Stimulated activated CD4-positive, alpha-beta T cell treated with anti-CD3 and anti-CD28 coated beads, Interleukin-15, amount 100 ng/mL, for 1 hour (primary cell): ENCODE measurements at regions not wholly inside any gene's neighbourhood (a gene's known extent, or its start where the extent isn't known, plus 50 kb on each side); places are given as distances from the start of the nearest gene placed in this dataset.

Experiments used
- DNase-seq, 2 donors: peaks; one replicate each; pipeline ENCODE4 v3.0.0-alpha.2; 2020; ENCODE audit warnings: low read depth in 1 of 2, low spot score in 1 of 2

- no peak for DNase-seq
These were observed 363.9 kb downstream of the KCNJ3 start for GRCh38 chr2:155062250-155062921.

DNA sequence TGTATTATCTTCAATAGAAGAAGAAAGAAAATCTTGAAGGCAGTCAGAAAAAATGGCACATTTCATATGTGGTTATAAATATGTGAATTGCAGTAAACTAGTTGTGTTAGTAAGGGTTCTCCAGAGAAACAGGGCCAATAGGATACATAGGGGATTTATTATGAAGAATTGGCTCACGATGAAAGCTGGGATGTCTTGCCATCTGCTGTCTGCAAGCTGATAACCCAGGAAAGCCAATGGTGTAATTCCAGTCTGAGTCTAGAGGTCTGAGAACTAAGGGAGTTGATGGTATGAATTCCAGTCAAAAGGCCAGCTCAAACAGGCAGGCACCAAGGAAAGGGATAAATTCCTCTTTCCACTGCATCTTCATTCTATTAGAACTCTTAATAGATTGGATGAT lies 362.4 kb downstream of the KCNJ3 start:
- DNase-seq, result no peak

GRCh38 chr2:155054712-155055111 lies 356.2 kb downstream of the KCNJ3 start:
- DNase-seq, result no peak

GRCh38 chr2:155043097-155043496 lies 344.6 kb downstream of the KCNJ3 start:
- no peak for DNase-seq

DNA sequence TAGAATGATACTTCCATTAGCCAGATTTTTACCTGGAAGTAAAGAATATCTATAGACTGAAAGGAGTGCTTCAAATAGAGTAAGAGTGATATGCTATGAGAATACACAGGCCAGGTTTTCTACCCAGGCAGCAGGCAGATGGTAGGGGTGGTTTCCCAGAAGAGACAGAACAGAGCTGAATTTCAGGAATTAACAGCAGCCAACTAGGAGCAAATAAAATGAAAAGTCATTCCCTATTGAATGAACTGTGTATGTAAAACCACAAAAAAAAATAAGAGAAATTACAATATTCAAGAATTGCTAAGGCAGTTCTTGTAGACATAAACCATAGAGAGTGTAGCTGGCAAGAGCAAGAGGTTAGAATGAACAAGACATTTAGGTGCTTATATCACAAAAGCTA lies 336.8 kb downstream of the KCNJ3 start:
- DNase-seq, result no peak

DNA sequence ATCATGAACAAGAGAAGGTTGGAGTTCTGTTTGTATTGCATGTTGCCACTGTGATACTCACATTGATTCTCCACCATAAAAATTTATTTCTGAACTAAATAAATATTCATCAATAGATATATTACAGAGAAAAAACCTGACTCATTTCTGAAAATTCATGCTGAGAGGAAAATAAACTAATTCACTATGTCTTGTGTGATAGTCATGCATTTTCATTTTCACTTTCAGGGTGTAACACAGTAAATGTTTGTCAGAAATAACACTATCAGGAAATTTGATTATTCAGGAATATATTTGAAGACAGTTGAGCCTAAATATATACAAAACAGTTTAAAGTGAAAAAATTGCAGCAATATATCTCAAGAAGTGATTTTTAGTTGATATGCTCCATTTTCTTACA lies 335.2 kb downstream of the KCNJ3 start:
- no peak for DNase-seq

GRCh38 chr2:155030296-155030695 lies 331.8 kb downstream of the KCNJ3 start:
- DNase-seq, result no peak

DNA sequence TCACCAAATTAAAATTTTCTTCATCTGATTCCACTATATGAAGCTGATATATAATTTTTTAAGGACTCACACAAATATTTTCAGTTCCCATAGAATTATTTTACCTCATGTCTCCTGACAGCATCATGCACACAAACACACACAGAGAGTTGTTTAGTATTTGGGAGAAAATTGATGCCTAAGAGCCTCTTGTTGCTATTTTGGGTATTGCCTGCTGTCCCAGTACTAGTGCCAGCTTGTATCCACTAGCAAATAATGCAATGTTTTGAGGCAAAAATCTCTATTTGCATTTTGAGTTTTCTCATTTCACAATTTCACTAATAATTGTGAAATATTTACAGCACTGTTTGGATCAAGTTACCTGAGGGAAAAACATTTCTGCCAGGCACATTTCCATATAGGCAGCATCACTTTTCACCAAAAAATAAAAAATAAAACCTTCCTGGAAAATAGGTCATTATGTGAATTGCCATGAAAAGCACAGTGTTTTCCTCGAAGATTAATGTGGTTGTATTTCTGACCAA lies 328.2 kb downstream of the KCNJ3 start:
- no peak for DNase-seq

- DNase-seq, result no peak
These were observed 325.2 kb downstream of the KCNJ3 start for GRCh38 chr2:155023674-155024073.

GRCh38 chr2:155022531-155022930 lies 324.0 kb downstream of the KCNJ3 start:
- DNase-seq, result no peak

GRCh38 chr2:155021618-155022017 lies 323.1 kb downstream of the KCNJ3 start:
- no peak for DNase-seq

DNA sequence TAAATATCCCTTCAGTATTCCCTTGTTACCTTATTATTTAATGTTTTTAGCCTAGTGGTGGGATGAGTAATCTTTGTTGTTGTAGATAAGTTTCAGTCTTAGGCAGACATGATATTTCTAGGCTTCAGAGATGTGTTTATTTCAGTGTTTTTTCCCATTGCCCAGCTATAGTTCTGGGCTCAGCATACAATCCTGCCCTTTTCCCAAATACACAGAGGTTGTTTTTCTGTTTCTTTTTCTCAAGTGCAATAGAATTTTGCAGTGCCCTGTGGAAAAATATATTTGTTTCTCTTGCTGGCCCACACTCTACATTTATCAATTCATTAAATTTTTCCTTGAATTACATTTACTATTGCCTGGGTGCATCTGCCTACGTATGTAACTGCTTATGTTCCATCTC lies 321.8 kb downstream of the KCNJ3 start:
- DNase-seq, result no peak

GRCh38 chr2:155010925-155011324 lies 312.4 kb downstream of the KCNJ3 start:
- DNase-seq, result no peak

- no peak for DNase-seq
These were observed 296.9 kb downstream of the KCNJ3 start for GRCh38 chr2:154995361-154995760.

- DNase-seq, result no peak
These were observed 294.3 kb downstream of the KCNJ3 start for GRCh38 chr2:154992826-154993225.

- DNase-seq, result no peak
These were observed 280.2 kb downstream of the KCNJ3 start for GRCh38 chr2:154978710-154979109.

- DNase-seq, result no peak
These were observed 279.7 kb downstream of the KCNJ3 start for GRCh38 chr2:154978244-154978643.

GRCh38 chr2:154974041-154974440 lies 275.5 kb downstream of the KCNJ3 start:
- DNase-seq, result no peak

- no peak for DNase-seq
These were observed 265.0 kb downstream of the KCNJ3 start for GRCh38 chr2:154963511-154963910.

- DNase-seq, result no peak
These were observed 263.2 kb downstream of the KCNJ3 start for GRCh38 chr2:154961676-154962075.

GRCh38 chr2:154960802-154961583 lies 262.5 kb downstream of the KCNJ3 start:
- DNase-seq, result no peak

DNA sequence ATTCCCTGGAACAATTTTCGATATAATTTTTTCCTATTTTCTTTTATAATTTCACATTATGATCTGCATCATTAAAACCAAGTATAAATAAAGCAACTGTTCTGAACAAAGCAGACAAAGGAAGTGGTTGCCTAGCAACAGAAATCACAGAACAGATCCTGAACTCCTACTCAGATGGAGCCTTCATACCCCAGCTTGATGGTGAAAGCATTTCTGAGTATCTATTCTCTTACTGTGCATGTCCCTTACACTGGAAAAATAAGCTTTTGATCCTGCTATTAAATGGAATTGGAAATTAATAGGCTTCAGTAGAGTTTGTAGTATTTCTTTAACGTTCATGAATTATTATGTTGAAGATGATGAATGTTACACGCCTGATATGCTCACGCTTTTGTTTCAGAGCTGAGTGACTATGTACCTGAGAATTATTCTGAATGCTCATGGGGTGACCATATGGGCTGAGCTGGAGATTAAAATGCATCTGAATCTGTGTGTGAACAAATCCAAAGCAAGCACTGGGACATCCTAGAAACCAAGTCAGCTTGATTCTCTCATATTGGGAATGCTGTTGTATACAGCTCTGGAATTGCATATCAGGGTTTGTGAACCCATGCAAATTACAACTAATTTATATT lies 254.0 kb downstream of the KCNJ3 start:
- no peak for DNase-seq
